HG02870 (cell line): ENCODE measurements at regions not wholly inside any gene's neighbourhood (a gene's known extent, or its start where the extent isn't known, plus 50 kb on each side); places are given as distances from the start of the nearest gene placed in this dataset.

ENCODE experiments used
- ATAC-seq: cut with Tn5 transposase; IDR thresholded peaks from one replicate; pipeline ENCODE4 v1.9.1; 2021; ENCODE audit warnings: mild to moderate bottlenecking, moderate library complexity; ENCODE audit not compliant: unreplicated experiment

DNA sequence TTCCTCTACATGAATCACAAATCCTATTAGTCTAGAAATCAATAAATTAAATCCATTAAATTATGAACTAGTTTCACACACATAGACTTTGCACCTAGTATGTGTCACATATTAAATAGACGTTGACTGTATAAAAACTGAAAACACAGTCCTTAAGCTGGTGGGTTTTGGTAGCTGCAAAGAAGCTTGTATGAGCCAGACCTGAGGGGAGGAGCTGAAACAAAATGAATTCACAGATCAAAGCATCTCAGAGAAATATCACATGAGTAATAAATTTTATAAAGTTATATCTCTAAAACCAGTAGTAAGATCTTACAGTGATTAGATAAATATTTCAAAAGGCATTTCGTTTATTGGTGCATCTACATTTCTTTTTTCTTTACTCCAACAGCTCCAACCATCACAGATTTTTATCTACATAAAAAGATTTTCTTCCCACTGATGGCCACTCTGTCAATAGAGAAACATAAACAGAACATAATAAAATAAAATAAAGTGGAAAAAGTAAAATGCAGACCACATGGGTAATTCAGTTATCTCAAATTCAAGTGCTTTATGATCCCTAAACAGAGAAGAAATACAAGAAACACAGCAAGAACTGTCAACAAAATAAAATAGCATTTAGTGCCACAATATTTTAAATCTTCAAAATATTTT, 420.0 kb upstream of the CYRIA start:
- ATAC-seq = no peak

- no peak for ATAC-seq
Observed at GRCh38 chr2:17084877-17085276, 419.2 kb upstream of the CYRIA start.

- ATAC-seq = no peak
Observed at GRCh38 chr2:17083902-17084301, 418.3 kb upstream of the CYRIA start.

DNA sequence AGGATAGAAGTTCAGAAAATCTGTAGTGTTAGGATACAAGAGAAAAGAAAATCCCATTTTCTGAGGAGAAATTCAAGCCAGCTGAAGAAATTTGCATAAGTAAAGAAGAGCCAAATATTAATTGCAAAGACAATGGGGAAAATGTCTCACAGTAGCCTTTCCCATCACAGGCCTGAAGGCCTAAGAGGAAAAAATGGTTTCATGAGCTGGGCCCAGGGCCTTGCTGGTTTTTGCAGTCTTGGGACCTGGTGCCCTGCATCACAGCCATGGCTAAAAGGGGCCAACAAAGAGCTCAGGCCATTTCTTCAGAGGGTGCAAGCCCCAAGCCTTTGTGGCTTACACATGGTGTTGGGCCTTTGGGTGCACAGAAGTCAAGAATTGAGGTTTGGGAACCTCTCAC, 413.6 kb upstream of the CYRIA start:
- no peak for ATAC-seq

- ATAC-seq = no peak
Observed at GRCh38 chr2:17076533-17076932, 410.9 kb upstream of the CYRIA start.

DNA sequence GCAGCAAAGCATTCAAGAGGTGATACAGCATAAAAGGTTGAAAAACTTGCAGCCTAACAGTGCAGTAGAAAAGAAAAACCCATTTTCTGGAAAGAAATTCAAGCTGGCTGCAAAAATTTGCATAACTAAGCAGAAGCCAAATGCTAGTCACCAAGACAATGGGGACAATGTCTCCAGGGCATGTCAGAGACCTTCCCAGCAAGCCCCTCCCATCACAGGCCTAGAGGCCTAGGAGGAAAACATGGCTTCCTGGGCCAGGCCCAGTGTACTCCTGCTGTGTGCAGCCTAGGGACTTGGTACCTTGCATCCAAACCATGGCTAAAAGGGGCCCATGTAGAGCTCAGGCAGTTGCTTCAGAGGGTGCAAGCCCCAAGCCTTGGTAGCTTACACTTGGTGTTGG, 405.1 kb upstream of the CYRIA start:
- ATAC-seq = no peak

DNA sequence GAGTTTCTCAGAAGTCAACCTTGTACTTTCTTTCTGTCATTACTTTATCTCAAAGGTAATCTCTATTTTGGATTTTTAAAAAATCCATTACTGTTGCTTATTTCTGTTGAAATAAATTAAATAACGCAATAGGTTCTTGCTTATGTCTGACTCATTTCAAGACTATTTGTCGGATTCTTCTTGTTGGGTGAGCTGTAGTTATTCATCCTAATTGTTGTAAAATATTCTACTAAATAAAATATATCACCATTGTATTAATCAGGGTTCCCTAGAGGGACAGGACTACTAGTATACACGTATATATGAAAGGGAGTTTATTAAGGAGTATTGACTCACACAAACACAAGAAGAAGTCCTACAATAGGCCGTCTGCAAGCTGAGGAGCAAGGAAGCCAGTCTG, 403.9 kb upstream of the CYRIA start:
- no peak for ATAC-seq

DNA sequence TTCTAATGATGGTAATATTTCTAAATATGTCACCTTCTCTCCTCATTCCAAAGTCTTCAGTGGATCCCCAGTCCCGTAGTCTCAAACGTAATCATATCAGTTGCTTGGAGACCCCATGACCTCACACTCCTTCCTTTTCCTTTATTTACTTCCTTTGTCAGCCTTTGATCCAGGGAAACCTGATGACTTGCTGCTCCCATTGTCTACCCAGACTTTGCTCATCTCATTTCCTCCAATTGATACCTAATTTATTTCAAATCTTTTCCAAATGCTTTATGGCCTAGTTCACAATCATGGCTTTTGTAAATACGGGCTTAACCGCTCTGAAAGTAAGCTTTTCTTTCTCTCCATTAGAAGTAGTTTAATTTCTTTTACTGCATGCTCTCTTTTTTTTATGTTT, 402.4 kb upstream of the CYRIA start:
- ATAC-seq = no peak

GRCh38 chr2:17065536-17065935, 399.9 kb upstream of the CYRIA start:
- no peak for ATAC-seq

GRCh38 chr2:17061028-17061427, 395.4 kb upstream of the CYRIA start:
- ATAC-seq = no peak

DNA sequence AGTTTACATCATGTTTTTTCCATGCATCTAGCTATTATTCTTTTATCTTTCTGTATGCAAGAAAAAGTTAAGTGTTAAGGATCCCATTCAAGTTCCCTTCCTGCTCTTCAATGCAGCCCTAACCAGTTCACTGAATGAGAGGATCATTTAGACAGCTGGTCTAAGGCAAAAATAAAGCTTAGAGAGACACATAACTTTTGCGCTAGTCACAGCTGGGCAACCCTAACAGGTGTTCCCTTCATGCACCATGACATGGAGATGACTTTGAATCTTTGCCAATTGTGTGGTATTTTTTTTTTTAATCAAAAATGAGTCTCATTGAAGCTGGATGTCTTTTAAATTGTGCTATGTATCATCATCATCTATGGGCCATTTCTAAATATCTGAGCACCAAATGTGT, 393.8 kb upstream of the CYRIA start:
- no peak for ATAC-seq

DNA sequence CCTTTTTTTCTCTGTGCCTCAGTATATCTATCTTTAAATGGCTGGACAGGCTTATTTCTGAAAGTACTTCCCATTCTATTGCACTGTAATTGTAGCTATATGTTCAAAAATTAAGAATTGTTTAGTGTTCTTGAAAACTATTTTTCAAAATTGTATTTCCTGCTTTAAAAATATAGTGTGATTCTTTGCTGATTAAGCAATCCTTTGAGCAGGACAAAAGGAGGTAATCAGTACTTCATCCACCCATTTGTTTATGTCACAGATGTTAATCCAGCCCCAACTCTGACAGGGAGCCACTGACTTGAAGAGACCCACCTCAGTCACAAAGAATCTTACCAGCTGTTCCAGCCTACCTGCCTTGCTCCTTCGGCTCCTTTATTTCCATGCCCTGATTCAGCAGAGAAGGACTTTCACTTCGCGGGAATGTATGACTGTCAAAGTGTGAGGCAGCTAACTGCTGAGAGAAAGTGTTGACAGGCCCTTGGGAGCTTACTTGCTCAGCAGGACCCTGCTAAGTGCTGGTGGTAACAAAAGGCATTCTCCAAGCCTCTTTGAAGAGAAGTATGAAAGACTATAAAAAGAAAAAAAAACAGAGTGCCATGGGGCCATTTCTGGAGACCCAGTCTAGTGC, 393.3 kb upstream of the CYRIA start:
- ATAC-seq = no peak

- ATAC-seq = peak; percentile 87
Observed at GRCh38 chr2:17057109-17058017, 391.7 kb upstream of the CYRIA start.

GRCh38 chr2:17056236-17056635, 390.6 kb upstream of the CYRIA start:
- no peak for ATAC-seq

DNA sequence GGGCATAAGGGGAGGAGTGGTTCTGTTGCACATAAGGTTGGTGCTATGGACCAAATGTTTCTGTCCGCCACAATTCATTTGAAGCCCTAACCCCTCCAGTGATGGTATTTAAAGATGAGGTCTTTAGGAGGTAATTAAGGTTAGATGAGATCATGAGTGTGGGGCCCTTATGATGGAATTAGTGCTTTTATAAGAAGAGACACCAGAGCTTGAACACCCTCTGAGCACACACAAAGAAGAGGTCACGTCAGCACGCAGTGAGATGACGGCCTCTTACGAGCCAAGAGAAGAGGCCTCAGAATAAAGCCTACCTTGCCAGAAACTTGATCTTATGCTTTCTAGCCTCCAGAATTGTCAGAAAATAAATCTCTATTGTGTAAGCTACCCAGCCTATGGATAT, 386.4 kb upstream of the CYRIA start:
- no peak for ATAC-seq

- ATAC-seq = no peak
Observed at GRCh38 chr2:17051538-17051937, 385.9 kb upstream of the CYRIA start.

DNA sequence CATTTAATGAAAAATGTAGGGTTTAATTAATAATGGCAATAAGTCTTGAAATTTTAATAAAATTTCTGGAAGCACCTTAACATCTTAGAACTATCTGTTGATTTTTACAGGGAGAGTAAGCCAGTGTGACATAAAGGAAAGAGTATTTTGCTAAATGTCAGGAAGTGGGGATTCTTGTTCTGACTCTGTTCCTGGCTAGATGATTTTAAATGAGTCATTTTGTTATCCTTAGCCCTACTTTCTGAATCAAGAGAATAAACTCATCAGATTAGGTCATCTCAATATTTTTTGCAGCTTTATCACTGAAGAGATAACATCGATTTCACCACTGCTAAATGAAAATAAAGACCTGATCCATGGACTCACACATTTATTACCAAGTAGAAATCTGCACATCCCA, 377.5 kb upstream of the CYRIA start:
- ATAC-seq = peak; percentile 91

DNA sequence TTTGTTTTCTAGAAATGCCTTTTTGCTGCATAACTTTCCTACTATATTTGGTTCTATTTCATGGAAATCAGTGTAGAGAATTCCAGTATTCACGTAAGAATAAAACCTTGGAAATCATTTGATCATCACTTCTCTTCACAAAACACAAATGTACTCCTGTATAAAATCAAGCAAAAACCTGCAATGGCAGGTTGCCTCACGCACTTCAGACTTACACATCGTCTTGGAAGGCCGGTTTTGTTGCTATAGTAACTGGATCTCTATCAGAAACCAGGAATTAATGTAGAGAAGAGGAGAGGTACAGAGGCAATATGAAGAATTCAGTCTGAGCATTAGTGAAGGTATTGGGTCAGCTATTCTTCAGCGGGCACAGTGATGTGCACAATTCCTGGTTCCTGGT, 370.7 kb upstream of the CYRIA start:
- no peak for ATAC-seq

DNA sequence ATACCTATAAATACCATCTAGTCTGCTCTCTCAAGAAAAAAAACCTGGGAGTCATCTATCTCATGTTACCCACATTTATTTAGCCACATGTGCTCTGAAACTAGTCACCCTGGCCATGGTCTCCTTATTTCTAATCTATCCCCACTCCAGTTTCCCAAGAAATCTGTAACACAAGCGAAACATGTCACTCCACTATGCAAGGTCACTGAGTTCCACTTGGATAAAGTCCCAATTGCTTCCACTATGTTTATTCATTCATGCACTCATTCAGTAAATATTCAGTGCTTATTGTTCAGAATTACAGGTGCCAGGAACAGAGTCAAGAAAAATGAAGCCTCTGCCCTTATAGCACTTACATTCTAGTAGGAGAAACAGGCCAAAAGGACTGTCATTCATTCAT, 369.4 kb upstream of the CYRIA start:
- ATAC-seq = no peak

DNA sequence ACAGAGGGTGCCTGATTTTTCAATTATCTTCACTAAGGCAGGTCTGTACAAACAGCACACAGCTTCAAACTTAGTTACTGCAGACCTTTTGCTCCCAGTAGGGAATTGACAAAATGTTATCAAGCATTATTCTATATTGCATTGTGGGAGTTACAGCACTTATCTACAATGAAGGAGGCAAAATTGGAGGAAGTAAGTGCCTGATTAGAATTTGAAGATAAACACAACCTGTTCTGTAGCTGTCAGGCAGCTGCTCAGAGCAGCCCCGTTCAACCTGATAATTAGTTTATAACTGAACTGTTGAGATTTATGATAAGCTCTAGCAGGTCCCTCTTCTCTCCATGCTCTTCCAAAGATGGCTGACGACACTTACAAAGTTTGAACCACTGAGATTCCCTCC, 364.4 kb upstream of the CYRIA start:
- ATAC-seq = no peak

- no peak for ATAC-seq
Observed at GRCh38 chr2:17012297-17012696, 346.7 kb upstream of the CYRIA start.

GRCh38 chr2:17010104-17010503, 344.5 kb upstream of the CYRIA start:
- no peak for ATAC-seq
